HG03159 (cell line): ENCODE measurements at regions not wholly inside any gene's neighbourhood (a gene's known extent, or its start where the extent isn't known, plus 50 kb on each side); places are given as distances from the start of the nearest gene placed in this dataset.

ENCODE experiments used
- ATAC-seq: cut with Tn5 transposase; IDR thresholded peaks from one replicate; pipeline ENCODE4 v1.9.1; 2021; ENCODE audit warnings: mild to moderate bottlenecking, moderate library complexity; ENCODE audit not compliant: unreplicated experiment

GRCh38 chr14:97878206-97878605 is 1081.0 kb downstream of the VRK1 start:
- ATAC-seq, result no peak

GRCh38 chr14:97878727-97879126 is 1081.5 kb downstream of the VRK1 start:
- ATAC-seq, result no peak

DNA sequence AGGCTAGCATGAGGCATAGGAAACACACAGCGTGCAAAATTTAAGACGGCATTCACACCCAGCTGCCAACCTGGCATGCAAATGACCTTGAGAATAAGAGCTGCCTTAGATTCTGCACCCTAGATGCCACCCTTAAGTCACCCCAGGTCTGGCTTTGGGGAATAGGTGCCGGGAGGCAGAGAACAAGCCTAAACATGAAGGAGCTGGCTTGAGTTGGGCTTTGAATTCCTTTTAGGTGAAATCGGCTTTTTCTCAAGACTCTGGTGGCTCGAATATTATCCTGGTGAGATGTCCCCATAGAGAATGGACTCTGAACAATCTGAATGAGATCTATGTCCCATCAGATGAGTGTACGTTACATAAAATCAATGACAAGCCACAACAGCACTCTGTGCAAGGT is 1090.5 kb downstream of the VRK1 start:
- no peak for ATAC-seq

DNA sequence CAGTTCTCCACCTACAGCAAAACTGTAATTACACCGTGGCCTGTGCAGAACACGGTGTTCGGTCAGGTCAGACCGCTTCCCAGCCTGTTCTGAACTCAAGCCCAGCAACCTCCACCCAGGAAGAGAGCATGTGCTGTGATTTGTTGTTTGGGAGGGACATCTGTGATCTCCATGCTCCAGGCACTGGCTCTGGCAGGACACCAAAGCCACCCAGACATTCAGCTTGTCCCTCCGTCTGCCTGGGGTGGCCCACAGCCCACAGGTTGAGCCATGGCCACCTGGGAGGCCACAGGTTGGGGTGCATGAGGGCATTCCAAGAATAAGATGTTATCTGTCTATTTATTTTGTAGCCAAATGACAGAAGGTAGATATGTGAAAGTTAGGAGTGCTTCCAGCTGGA is 1091.1 kb downstream of the VRK1 start:
- no peak for ATAC-seq

- ATAC-seq, result no peak
These were observed 1094.3 kb downstream of the VRK1 start for GRCh38 chr14:97891515-97891914.

- no peak for ATAC-seq
These were observed 1097.4 kb downstream of the VRK1 start for GRCh38 chr14:97894552-97894951.

DNA sequence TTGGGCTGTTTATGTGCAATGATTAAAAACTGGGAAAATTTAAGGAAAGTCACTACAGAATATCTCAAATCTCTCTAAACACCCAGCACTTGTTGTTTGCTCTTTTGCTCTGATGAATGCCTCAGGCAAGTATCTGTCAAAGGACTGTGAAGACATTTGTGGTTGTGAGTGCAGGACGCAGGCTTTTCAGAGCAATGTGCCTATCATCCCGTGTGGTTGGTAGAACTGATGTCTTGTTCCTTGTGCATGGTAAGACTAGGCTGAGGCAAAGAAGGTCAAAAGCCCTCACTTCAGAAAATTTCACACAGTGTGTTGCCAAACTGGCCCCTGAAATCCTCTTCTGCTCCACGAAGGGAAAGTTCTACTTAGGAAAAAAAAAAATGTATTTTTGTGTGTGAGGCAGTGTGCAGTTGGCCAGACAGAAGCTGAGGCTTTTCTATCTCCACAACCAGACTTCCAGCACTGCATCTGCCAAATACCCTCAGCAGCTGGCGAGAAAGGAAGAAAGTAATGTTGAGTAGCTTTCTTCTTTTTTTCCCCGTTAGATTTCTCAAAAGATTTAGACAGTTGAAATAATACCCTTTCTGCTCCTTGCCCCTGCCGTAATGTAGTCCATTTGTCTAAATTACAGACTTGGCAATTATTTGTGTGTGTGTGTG is 1103.1 kb downstream of the VRK1 start:
- no peak for ATAC-seq

DNA sequence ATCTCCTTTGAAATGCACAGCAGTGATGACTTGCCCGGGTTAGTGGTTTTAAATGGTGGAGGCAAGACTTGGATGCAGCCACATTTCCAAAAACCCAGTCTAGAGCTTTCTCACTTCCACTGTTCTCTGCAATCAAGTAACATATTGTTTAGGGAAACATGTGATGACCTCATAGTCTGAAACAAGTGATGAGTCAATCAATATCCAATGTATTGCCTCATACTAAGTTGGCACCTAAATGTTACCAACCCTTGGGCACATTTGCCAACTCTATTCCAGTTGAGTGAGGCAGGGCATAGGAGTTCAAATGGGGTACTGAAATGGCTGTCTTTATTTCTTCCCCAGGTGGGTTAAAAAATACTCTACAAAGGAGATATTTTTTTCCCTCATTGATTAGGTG is 1105.4 kb downstream of the VRK1 start:
- no peak for ATAC-seq

DNA sequence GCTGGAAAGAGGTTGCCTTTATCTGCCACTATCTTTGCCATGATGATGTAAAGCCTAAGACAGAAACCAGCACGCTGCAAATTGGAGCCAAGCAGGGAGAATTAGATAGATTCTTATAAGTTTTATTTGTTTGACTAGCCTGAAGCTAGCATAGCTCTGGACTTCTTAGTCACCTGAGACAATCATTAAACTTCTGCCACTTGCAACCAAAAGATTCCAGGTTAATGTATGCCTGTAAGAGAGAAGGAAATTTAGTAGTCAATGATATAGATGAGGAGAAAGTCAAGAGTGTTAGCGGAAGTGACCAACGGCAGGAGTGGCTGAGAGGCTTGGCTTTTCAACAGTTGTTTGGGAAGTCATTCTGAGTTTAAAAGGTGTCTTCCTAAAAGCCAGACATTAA is 1106.6 kb downstream of the VRK1 start:
- ATAC-seq, result no peak

DNA sequence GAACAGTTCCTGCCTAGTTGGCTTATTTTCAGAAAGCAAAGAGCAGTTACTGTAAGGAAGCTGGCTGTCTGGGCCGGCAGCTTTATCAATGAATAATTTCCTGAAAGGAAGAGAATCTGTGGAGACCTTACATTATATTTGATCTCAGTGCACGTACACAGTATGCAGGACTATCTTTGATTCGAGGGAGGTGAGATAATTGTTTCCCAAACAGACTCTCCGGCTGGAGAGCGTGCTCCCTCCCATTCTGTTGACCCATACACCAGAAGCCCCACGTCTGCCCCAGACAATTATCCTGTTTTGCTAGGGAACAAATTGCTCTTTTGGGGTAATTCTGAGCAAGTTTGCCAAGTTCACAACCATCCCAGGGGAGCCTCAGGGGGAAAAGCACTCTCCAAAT is 1115.0 kb downstream of the VRK1 start:
- ATAC-seq, result no peak

DNA sequence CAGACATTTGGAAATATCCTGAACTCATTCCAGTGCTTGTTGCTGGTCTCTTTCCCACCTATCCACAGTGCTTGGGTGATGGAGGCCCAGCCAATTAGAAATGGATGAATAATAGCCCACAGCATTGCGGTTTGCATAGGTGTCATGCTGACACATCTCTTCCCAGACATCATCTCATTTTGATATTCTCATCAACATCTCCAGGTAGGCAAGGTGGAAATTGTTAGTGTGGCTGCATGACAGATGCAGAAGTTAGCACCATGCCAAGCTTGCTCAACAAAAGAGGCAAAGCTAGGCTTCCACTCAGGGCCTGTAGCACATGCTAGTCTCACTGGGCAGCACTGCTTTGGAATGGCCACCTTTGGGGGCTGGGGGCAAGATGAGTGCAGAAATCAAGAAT is 1118.9 kb downstream of the VRK1 start:
- no peak for ATAC-seq

DNA sequence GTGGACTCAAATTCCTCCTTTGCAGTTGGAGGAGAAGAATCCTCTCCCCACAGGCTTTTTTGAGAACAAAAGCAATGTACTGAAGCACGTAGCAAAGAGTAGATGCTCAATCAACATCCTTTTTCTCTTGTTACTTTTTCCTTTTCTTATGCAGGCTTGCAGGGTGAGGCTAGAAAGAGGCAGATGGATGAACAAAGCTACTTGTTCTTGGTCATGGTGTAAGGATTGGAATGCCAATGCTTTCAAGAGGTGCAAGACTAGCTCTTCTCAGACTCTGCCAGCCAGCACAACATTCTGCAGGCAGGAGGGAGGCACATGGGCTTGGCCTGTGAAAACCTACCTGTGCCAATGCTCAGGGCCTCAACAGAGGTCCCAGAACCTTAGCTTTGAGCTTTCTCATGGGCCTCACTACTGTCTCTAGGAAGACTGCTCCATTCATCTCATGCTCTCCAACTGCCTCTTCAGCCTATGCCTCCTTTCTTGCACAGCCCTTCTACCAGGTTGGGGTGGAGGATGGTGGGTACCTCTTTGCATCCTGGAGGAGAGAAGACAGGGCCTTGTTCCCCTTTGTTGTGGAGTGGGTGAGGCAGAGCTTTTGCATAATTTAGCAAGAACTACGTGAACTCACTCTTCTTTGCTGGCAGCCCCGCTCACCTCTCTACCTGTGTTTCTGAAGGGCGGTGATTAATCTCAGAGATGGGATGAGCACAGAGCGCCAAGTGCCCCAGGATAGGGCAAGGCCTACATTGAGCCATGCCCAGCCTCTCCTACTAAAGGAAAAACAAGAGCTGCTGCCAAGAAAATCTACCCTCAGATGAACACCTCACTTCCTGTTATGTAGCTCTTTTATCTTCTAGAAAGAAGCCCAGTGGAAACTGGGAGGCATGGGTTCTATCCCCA is 1119.7 kb downstream of the VRK1 start:
- ATAC-seq, result no peak

DNA sequence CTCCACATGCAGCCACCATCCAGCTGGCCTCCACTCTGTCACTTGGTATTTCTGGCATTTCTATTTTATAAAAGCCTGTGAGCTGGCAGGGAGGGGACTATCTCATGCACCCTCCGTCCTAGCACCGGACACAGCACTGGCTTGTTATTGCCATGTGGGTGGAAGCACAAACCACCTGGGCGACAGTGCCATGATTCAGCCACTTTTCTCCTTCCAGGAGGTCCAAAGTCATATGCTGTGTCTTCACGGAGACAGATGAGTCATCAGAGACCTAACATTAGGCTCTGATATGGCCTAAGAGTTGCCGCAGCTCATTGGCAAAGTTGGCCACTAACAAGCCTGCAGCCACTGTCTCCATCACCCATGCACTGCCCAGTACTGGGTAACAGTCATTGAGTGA is 1123.0 kb downstream of the VRK1 start:
- no peak for ATAC-seq

GRCh38 chr14:97921296-97921695 is 1124.1 kb downstream of the VRK1 start:
- no peak for ATAC-seq

GRCh38 chr14:97924922-97925613 is 1127.9 kb downstream of the VRK1 start:
- no peak for ATAC-seq

DNA sequence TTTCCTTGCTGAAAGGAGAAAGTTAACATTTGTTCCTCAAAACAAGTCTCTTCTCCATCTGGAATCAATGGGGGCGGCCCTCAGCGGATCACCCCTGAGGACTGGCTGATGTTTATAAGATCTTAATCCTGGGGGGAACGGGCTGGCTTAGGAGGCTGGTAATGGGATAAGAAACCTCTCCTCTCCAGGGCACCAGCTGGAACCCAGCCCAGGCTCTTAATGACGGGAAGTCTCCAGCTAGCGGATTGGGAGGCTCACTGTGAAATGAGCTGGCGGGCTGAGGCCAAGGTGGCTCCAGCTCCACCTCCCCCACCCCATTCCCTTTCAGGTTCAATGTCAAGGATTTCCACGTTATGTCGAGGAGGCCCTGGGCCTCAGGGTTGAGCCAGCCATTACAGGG is 1133.0 kb downstream of the VRK1 start:
- ATAC-seq, result no peak

DNA sequence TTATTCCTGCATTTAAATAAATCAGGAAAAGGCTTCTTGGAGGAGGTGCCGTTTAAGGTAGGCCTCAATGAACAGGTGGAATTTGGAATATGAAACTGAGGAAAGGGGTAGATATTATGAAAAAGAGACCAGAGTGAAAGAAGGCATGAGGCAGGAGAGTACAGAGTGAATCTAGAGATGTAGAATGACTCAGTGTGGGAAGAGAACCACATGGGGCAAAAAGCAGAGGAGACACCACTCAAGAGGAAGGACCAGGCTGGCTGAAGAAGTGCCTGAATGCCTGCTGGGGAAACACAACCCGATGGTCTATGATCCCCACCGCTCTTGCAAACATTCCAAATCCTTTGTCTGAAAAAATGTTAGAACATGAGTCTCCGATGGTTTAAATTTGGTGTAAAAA is 1134.1 kb downstream of the VRK1 start:
- no peak for ATAC-seq

DNA sequence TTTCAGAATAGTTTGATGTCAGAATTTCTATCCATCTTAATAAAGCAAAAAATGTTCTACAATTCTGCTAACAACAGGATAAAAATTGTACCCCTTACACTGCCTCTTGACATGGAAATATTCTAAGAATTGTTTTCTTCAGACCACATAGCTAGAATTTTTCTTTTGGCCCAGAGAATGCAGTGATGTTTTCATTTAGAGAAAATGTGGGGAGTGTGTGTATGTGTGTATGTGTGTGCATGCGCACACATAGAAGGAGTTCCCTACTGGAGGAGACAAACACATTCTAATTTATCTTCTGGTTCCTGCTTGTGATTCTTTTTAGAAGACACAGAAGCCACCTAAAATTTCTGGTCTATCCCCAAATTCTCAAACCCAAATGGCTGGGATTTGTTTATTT is 1145.7 kb downstream of the VRK1 start:
- no peak for ATAC-seq

DNA sequence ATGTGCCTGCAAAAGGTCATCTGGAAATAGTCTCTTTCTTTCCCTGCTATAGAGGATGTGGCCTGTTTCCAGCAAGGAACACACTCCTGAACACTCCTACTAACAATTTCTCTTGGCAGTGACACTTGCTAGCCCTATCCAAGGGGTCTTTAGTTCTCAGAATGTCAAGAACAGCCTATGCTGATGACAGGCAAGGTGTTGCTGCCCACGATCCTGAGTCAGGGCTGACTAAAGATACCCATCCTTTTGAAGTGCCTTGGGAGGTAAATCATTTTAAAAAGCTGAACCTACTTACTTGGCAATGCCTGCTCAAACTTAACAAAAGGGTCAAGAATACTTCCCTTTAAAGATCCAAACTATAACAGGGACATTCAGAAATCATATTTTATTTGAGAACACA is 1146.4 kb downstream of the VRK1 start:
- no peak for ATAC-seq

DNA sequence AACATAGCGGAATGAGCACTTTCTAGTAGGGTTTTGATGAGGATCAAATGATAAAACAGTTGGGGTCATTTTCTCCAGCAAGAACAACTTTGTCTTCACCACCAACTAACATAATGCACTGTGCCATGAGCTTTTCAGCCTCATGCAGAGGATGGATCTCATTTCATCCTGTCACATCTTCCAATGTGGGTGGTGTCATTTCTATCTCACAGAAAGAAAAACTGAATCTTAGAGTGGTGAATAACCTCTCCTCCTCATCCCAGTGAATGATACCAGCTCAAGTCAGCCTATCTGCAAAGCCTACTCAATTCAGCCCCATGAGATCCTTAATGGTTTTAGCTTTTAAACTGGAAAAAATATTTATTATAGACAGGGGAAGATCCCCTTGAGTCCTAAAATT is 1147.2 kb downstream of the VRK1 start:
- ATAC-seq, result no peak

DNA sequence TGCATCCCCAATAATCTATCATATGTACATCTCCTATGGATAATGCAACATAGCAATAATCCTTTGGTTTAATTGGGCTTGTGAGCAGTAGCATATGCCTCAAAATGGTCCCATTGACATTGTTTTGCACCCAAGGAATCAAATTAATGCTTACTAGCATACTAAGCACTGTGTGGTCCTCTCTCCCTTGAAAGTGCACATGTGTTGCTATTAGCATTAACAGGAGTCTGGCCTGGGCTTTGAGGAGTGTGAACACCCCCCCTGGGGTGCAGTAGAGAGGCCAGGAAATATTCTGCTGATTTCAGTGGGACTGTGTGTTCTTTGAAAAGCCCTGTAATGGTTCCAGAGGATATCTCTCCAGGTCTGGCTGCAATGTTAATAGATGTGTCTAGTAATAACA is 1148.4 kb downstream of the VRK1 start:
- no peak for ATAC-seq

DNA sequence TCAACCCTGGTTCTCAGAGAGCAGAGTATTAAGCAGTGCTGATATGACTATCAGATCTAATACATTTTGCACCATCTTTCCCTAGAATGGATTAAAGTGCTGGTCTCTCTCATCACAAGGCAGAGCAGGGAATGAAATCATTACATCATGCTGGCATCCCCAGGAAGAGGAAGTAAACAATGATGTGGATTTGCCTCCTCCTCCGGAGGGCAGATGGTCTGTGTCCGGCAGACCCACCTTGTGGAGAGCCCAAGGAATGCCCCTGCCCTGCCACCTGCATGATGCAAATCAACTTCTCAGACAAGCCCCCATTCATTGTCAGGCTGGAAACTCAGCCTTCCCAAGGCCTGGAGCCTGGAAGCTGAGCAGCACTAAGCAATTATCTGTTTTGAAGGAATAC is 1149.1 kb downstream of the VRK1 start:
- ATAC-seq, result no peak
